Keratinocyte (primary cell): ENCODE measurements at regions not wholly inside any gene's neighbourhood (a gene's known extent, or its start where the extent isn't known, plus 50 kb on each side); places are given as distances from the start of the nearest gene placed in this dataset.
A peak's percentile ranks its signal among the peaks of the same experiment; 100 is the strongest.

Source experiments
- DNase-seq: peaks from one replicate; pipeline ENCODE4 v3.0.0-alpha.2; 2011; ENCODE audit warnings: low read depth, missing footprints, low spot score
- FAIRE-seq: peaks from 2 replicates; lab custom pipeline; 2011; peaks lifted over from hg19 to GRCh38; lab: Jason Lieb, UNC
- H2AFZ ChIP-seq: 2 replicates; pipeline ENCODE4 v1.6.0; 2012; ENCODE audit warnings: low read length, control low read depth, inconsistent platforms; ENCODE audit not compliant: control insufficient read depth
- H3K27ac ChIP-seq: 2 replicates; pipeline ENCODE4 v1.5.1; 2011; ENCODE audit warnings: low read length; ENCODE audit not compliant: control insufficient read depth, insufficient read depth
- H3K27me3 ChIP-seq: 3 replicates; pipeline ENCODE4 v1.6.0; 2011; ENCODE audit warnings: low read length; ENCODE audit not compliant: control insufficient read depth, insufficient read depth; ENCODE audit errors: extremely low read depth
- H3K36me3 ChIP-seq, 2 experiments: 2 replicates in 1 of 2; 3 replicates in 1 of 2; pipeline ENCODE4 v1.5.1; 2011; ENCODE audit warnings: low read length in 2 of 2, mild to moderate bottlenecking in 1 of 2; ENCODE audit not compliant: control insufficient read depth in 2 of 2, insufficient read depth in 2 of 2; ENCODE audit errors: extremely low read depth in 1 of 2
- H3K4me1 ChIP-seq: 3 replicates; pipeline ENCODE4 v1.5.1; 2011; ENCODE audit warnings: low read length; ENCODE audit not compliant: control insufficient read depth, insufficient read depth; ENCODE audit errors: extremely low read depth
- H3K4me2 ChIP-seq: 3 replicates; pipeline ENCODE4 v1.6.0; 2011; ENCODE audit warnings: low read depth, low read length; ENCODE audit not compliant: control insufficient read depth, insufficient read depth; ENCODE audit errors: extremely low read depth
- H3K4me3 ChIP-seq, 3 experiments: fragments of 200-600 bp in 1 of 3; sonication (generic) in 1 of 3; 2 replicates in 2 of 3; 3 replicates in 1 of 3; pipeline ENCODE4 v1.5.1; 2011 to 2016; ENCODE audit warnings: low read length in 3 of 3, mild to moderate bottlenecking in 3 of 3, control low read depth in 2 of 3, inconsistent platforms in 1 of 3, low read depth in 1 of 3, mixed read lengths in 1 of 3, mixed run types in 1 of 3, moderate library complexity in 1 of 3; ENCODE audit not compliant: control insufficient read depth in 2 of 3, insufficient read depth in 2 of 3; ENCODE audit errors: extremely low read depth in 1 of 3
- H3K79me2 ChIP-seq: 2 replicates; pipeline ENCODE4 v1.6.0; 2012; ENCODE audit warnings: low read length; ENCODE audit not compliant: control insufficient read depth, insufficient read depth
- H3K9ac ChIP-seq: 3 replicates; pipeline ENCODE4 v1.6.0; 2011; ENCODE audit warnings: low read length; ENCODE audit not compliant: control insufficient read depth, insufficient read depth; ENCODE audit errors: extremely low read depth
- H3K9me1 ChIP-seq: 3 replicates; pipeline ENCODE4 v1.6.0; 2011; ENCODE audit warnings: low read length; ENCODE audit not compliant: control insufficient read depth, insufficient read depth; ENCODE audit errors: extremely low read depth
- H3K9me3 ChIP-seq: 2 replicates; pipeline ENCODE4 v1.5.1; 2012; ENCODE audit warnings: low read depth, low read length; ENCODE audit not compliant: control insufficient read depth
- H4K20me1 ChIP-seq: 3 replicates; pipeline ENCODE4 v1.6.0; 2011; ENCODE audit warnings: low read length; ENCODE audit not compliant: control insufficient read depth, insufficient read depth; ENCODE audit errors: extremely low read depth
- EZH2 ChIP-seq: IDR thresholded peaks from one replicate; pipeline ENCODE4 v1.6.1; 2012; ENCODE audit warnings: inconsistent platforms, mild to moderate bottlenecking, low read length, moderate library complexity
- dilution Hi-C: fragments of 300-500 bp; cut with MboI; formaldehyde crosslinking; loops from one replicate; pipeline ENCODE4 v1.7.0; 2020; ENCODE audit warnings: low sequenced_read_pairs; ENCODE audit not compliant: extremely low pct_ligation_motif_present
- TF ChIP-seq, protein P1 (sequence below), 3 experiments: IDR thresholded peaks in 1 of 3; conservative IDR thresholded peaks in 1 of 3; optimal IDR thresholded peaks in 1 of 3; 2 replicates in 2 of 3; 3 replicates in 1 of 3; pipeline versions ENCODE3 to v1.5.1; 2011; ENCODE audit warnings: low read length in 3 of 3, mild to moderate bottlenecking in 3 of 3, moderate library complexity in 2 of 3, control low read depth in 1 of 3, inconsistent platforms in 1 of 3; ENCODE audit not compliant: insufficient read depth in 2 of 3; ENCODE audit errors: extremely low read depth in 1 of 3

DNA sequence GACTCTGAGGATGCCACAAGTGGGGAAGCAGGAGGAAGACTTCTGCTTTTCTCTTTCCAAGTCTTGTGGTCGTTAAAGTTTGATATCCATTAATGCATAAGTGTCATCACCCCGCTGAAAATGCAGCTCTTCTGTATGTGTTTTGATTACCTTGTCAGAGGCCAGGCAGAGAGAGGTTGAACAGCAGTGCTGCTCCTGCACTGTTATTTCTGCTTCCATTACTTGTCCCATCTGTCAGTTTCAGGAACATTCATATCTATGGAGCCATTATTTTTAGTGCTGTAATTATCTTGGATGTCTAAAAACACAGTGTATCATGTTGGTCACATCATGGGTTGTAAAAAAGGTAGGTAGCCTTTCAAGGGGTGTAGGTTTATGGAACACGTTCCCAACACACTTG is 62.0 kb upstream of the ESX1 start:
- no peaks in the 10 kb centered on the region for H3K79me2 ChIP-seq
- no peak overlapping the region for H2AFZ ChIP-seq
- no peak overlapping the region for H3K4me3 ChIP-seq
- FAIRE-seq: peak; percentile 5
- no peak overlapping the region for H3K9ac ChIP-seq
- H3K27ac ChIP-seq: no peak overlapping the region
- H3K27me3 ChIP-seq: no peaks in the 10 kb centered on the region
- no peaks in the 10 kb centered on the region for H4K20me1 ChIP-seq
- peaks cover 45% of the 10 kb centered on the region for H3K4me1 ChIP-seq
- no peak for DNase-seq
- dilution Hi-C loops: no loop called here
- TF ChIP-seq, protein P1, sequence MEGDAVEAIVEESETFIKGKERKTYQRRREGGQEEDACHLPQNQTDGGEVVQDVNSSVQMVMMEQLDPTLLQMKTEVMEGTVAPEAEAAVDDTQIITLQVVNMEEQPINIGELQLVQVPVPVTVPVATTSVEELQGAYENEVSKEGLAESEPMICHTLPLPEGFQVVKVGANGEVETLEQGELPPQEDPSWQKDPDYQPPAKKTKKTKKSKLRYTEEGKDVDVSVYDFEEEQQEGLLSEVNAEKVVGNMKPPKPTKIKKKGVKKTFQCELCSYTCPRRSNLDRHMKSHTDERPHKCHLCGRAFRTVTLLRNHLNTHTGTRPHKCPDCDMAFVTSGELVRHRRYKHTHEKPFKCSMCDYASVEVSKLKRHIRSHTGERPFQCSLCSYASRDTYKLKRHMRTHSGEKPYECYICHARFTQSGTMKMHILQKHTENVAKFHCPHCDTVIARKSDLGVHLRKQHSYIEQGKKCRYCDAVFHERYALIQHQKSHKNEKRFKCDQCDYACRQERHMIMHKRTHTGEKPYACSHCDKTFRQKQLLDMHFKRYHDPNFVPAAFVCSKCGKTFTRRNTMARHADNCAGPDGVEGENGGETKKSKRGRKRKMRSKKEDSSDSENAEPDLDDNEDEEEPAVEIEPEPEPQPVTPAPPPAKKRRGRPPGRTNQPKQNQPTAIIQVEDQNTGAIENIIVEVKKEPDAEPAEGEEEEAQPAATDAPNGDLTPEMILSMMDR (optimal IDR thresholded peaks at IDR 0.05 in 1 of 3, IDR thresholded peaks at IDR 0.05 in 1 of 3, conservative IDR thresholded peaks at IDR 0.05 in 1 of 3; ENCODE audit: extremely low read depth in 1 of 3, insufficient read depth in 2 of 3, low read length in 3 of 3): no peak
- TF ChIP-seq EZH2: no peak
- H3K4me2 ChIP-seq: no peak overlapping the region
- no peaks in the 10 kb centered on the region for H3K36me3 ChIP-seq
- H3K9me1 ChIP-seq: no peaks in the 10 kb centered on the region
- no peaks in the 10 kb centered on the region for H3K9me3 ChIP-seq

- no peaks in the 10 kb centered on the region for H4K20me1 ChIP-seq
- H3K4me1 ChIP-seq: peaks cover 45% of the 10 kb centered on the region
- H3K9ac ChIP-seq: no peak overlapping the region
- TF ChIP-seq EZH2: no peak
- TF ChIP-seq, protein P1 (optimal IDR thresholded peaks at IDR 0.05 in 1 of 3, IDR thresholded peaks at IDR 0.05 in 1 of 3, conservative IDR thresholded peaks at IDR 0.05 in 1 of 3; ENCODE audit: extremely low read depth in 1 of 3, insufficient read depth in 2 of 3, low read length in 3 of 3): no peak
- no peak overlapping the region for H3K4me3 ChIP-seq
- H3K9me1 ChIP-seq: no peaks in the 10 kb centered on the region
- H3K79me2 ChIP-seq: no peaks in the 10 kb centered on the region
- no peaks in the 10 kb centered on the region for H3K36me3 ChIP-seq
- no peak overlapping the region for H3K4me2 ChIP-seq
- no peaks in the 10 kb centered on the region for H3K9me3 ChIP-seq
- H3K27ac ChIP-seq: peak overlapping the region; percentile 11
- no peaks in the 10 kb centered on the region for H3K27me3 ChIP-seq
- dilution Hi-C loops: no loop called here
- FAIRE-seq: peak; percentile 85
- H2AFZ ChIP-seq: no peak overlapping the region
- DNase-seq: no peak
Observed at GRCh38 chrX:104315555-104315954, 60.8 kb upstream of the ESX1 start.
